HL-60 (cell line): ENCODE measurements at regions not wholly inside any gene's neighbourhood (a gene's known extent, or its start where the extent isn't known, plus 50 kb on each side); places are given as distances from the start of the nearest gene placed in this dataset.

Experiments used
- DNase-seq, 2 experiments: peaks; one replicate each; pipeline ENCODE4 v3.0.0-alpha.2; 2010 to 2020; ENCODE audit warnings: low read depth in 1 of 2, low spot score in 1 of 2
- H3K27ac ChIP-seq: fragments of 250-450 bp; sonication (Bioruptor Pico); replicated peaks from 2 replicates; pipeline ENCODE4 v1.5.1; 2020; ENCODE audit warnings: mild to moderate bottlenecking, moderate library complexity
- H3K27me3 ChIP-seq: fragments of 250-450 bp; sonication (Bioruptor Pico); 2 replicates; pipeline ENCODE4 v1.5.1; 2021; ENCODE audit warnings: mild to moderate bottlenecking, moderate library complexity; ENCODE audit not compliant: insufficient read depth, poor library complexity, severe bottlenecking
- H3K4me3 ChIP-seq: replicated peaks from 2 replicates; pipeline ENCODE4 v1.5.1; 2011; ENCODE audit warnings: mild to moderate bottlenecking, control low read depth, low read length; ENCODE audit not compliant: insufficient read depth
- GABPA ChIP-seq: IDR thresholded peaks from 2 replicates; pipeline ENCODE4 v1.6.1; 2012; ENCODE audit warnings: low read depth
- POLR2AphosphoS5 ChIP-seq: IDR thresholded peaks from 2 replicates; pipeline ENCODE4 v1.6.1; 2012; ENCODE audit warnings: low read depth
- SPI1 ChIP-seq: IDR thresholded peaks from 2 replicates; pipeline ENCODE4 v1.6.1; 2012; ENCODE audit warnings: low read depth, mild to moderate bottlenecking, borderline replicate concordance
- TF ChIP-seq, protein P1 (sequence below): IDR thresholded peaks from one replicate; pipeline ENCODE4 v1.5.1; 2011; ENCODE audit warnings: low read length, control low read depth, inconsistent platforms; ENCODE audit not compliant: insufficient read depth
- TF ChIP-seq, protein P2 (sequence below): IDR thresholded peaks from 2 replicates; pipeline ENCODE4 v1.6.1; 2012; ENCODE audit warnings: low read depth; ENCODE audit not compliant: insufficient replicate concordance

DNA sequence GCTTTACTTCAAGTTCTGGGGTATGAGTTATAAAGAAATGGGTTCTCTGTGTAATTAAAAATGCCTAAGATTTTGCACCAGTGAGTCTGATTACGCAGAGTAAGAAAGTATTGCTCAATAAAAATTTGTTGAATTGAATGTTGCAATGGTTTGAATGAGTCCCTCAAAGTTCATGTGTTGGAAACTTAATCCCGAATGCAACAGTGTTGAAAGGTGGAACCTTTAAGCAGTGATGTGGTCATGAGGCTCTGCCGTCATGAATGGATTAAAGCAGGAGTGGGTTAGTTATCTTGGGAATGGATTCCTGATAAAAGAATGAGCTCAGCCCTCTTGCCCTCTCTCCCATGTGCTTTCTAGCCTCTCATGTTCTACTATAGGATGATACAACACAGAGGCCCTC lies 52.6 kb upstream of the SESN3 start:
- TF ChIP-seq, protein P1, sequence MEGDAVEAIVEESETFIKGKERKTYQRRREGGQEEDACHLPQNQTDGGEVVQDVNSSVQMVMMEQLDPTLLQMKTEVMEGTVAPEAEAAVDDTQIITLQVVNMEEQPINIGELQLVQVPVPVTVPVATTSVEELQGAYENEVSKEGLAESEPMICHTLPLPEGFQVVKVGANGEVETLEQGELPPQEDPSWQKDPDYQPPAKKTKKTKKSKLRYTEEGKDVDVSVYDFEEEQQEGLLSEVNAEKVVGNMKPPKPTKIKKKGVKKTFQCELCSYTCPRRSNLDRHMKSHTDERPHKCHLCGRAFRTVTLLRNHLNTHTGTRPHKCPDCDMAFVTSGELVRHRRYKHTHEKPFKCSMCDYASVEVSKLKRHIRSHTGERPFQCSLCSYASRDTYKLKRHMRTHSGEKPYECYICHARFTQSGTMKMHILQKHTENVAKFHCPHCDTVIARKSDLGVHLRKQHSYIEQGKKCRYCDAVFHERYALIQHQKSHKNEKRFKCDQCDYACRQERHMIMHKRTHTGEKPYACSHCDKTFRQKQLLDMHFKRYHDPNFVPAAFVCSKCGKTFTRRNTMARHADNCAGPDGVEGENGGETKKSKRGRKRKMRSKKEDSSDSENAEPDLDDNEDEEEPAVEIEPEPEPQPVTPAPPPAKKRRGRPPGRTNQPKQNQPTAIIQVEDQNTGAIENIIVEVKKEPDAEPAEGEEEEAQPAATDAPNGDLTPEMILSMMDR = no peak
- TF ChIP-seq, protein P2, sequence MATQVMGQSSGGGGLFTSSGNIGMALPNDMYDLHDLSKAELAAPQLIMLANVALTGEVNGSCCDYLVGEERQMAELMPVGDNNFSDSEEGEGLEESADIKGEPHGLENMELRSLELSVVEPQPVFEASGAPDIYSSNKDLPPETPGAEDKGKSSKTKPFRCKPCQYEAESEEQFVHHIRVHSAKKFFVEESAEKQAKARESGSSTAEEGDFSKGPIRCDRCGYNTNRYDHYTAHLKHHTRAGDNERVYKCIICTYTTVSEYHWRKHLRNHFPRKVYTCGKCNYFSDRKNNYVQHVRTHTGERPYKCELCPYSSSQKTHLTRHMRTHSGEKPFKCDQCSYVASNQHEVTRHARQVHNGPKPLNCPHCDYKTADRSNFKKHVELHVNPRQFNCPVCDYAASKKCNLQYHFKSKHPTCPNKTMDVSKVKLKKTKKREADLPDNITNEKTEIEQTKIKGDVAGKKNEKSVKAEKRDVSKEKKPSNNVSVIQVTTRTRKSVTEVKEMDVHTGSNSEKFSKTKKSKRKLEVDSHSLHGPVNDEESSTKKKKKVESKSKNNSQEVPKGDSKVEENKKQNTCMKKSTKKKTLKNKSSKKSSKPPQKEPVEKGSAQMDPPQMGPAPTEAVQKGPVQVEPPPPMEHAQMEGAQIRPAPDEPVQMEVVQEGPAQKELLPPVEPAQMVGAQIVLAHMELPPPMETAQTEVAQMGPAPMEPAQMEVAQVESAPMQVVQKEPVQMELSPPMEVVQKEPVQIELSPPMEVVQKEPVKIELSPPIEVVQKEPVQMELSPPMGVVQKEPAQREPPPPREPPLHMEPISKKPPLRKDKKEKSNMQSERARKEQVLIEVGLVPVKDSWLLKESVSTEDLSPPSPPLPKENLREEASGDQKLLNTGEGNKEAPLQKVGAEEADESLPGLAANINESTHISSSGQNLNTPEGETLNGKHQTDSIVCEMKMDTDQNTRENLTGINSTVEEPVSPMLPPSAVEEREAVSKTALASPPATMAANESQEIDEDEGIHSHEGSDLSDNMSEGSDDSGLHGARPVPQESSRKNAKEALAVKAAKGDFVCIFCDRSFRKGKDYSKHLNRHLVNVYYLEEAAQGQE = no peak
- TF ChIP-seq SPI1 = no peak
- TF ChIP-seq GABPA = no peak
- TF ChIP-seq POLR2AphosphoS5 = no peak
- Histone ChIP-seq H3K4me3 (no peak overlapping the region), H3K27me3 (no peaks in the 10 kb centered on the region), H3K27ac (no peak overlapping the region)
- DNase-seq = peak in 1 of 2 experiments; percentile 72

DNA sequence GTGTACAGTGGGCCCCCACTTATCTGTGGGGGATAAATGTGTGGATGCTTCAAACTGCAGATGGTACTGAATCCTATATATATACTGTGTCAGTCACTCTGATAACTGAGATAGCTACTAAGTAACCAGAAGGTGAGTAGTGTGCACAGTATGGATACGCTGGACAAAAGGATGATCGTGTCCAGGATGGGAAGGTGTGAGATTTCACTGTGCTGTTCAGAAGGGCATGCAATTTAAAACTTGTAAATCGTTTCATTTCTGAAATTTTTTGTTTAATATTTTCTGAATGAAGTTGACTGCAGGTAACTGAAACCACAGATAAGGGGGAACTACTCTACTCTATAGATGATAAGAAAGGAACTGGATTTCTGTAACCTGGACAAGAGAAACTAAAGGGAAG lies 52.1 kb upstream of the SESN3 start:
- TF ChIP-seq, protein P1 = no peak
- no peak for TF ChIP-seq POLR2AphosphoS5
- TF ChIP-seq SPI1 = no peak
- TF ChIP-seq GABPA = no peak
- TF ChIP-seq, protein P2 = no peak
- Histone ChIP-seq H3K4me3 (no peak overlapping the region), H3K27me3 (no peaks in the 10 kb centered on the region), H3K27ac (no peak overlapping the region)
- DNase-seq = no peak

DNA sequence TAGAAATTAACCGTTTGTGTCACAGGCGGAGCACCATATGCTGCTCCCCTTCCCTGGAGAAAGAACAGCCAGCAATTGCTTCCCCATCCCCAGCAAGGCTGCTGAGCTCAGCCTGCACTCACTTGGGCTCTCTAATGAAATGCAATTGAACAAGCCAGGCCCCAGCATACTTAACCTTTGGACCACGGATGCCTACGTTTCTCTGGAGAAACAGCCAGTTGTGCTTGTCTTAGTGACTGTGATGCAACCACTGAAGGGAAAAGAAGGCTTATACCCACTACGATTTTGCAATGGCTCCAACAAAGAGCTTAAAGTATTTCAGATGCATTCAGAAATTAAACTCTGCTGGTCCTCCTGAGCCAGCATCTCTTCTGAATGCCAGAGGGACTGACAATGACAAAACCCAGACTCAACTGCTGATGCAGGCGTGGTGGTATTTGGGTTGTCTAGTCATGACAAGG lies 51.3 kb upstream of the SESN3 start:
- TF ChIP-seq GABPA = no peak
- no peak for TF ChIP-seq SPI1
- TF ChIP-seq, protein P1 = no peak
- 0 out of 2 replicates have a peak, but pooled peaks have one; percentile 19 for TF ChIP-seq POLR2AphosphoS5
- TF ChIP-seq, protein P2 = no peak
- Histone ChIP-seq H3K27ac (peak overlapping the region; percentile 1; the same call in 1 of the 2 replicates), H3K27me3 (no peaks in the 10 kb centered on the region), H3K4me3 (no peak overlapping the region)
- peak; percentile 49 to 82 for DNase-seq
